Forelimb muscle (tissue), 1 donor: ENCODE measurements at regions not wholly inside any gene's neighbourhood (a gene's known extent, or its start where the extent isn't known, plus 50 kb on each side); places are given as distances from the start of the nearest gene placed in this dataset.
"Not testable (repeated sequence)": the region's sequence is repeated elsewhere in the genome, so short reads cannot be mapped to it uniquely, and the experiment has no call there.

Experiments
- DNase-seq: peaks from one replicate; pipeline ENCODE4 v3.0.0-alpha.2; 2013; ENCODE audit warnings: low read depth

DNA sequence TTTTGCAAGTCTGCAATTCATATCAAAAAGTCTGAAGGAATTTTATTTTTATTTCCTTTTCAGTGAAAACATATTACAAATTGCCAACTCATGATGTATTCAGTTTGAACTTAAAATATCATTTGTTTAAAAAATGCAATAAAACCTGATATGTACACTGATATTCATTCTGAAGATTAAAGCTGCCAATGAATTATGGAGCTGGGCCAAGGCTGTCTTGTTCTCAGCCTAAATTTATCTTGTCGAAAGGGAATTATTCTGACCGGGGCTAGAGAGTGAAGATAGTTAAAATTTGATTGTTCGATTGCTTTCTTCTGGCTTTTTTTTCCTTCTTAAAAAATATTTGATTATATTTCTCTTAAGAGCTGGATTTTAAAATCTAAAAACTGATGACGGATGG, 54.0 kb upstream of the RBFOX1 start:
- DNase-seq: no peak

DNA sequence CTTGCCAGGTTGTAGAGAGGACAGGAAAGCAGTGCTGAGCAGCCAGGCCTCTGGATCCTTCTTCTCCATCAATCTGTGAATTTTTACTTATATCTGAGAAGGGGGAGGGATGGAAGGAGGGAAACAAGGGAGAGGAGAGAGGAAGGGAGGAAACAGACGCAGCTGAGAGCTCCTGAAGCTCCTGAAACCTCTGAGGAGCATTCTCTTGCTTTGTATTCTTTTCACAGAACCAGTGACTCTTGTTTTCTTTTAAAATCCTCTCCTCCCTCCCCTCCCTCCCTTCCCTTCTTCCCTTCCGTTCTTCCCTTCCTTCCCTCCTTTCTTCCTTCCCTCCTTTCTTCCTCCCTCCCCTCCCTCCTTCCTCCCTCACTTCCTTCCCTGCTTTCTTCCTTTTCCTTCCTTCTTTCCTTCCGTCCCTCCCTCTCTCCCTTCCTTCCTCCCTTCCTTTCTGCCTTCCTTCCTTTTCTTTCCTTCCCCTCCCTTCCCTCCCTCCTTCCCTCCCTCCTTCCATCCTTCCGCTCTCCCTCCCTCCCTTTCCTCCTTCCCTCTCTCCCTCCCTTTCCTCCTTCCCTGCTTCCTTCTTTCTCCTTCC, 60.0 kb upstream of the RBFOX1 start:
- DNase-seq: no peak

DNA sequence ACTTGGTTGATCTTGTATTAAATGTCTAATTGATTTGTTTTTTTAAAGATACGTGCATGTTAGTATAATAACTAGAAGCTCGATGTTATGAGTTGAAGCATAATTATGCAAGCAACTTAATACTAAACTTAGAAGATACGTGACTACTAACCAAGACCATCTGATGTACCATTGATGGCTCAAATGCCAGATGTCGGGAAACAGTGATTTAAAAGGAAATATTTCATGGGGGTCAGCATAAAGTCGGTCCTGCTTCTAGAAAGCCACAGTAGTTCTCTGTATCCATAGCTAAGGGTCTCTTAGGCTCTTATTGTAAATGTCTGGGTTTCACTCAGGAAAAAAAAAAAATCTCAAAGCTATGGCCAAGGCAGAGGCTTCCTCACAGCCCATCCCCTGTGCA, 61.2 kb upstream of the RBFOX1 start:
- DNase-seq: no peak

DNA sequence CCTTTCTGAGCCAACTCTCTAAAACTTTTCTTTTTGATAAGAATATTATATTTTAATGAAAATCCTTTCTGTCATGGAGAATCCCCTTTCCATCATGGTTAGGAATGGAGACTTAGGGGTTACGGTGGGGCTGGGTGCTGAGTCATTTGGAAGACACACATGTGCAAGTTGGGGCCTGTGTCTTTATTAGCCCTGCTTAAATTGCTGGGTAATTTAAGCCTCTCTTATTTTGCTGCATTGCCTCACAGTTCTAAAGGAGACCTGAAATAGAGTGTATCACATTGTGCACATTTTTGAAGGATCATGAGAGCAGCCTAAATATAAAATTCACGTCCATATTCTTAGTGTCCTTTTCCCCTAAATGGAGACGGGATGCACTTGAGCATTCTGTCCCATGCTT, 61.8 kb upstream of the RBFOX1 start:
- no peak for DNase-seq

DNA sequence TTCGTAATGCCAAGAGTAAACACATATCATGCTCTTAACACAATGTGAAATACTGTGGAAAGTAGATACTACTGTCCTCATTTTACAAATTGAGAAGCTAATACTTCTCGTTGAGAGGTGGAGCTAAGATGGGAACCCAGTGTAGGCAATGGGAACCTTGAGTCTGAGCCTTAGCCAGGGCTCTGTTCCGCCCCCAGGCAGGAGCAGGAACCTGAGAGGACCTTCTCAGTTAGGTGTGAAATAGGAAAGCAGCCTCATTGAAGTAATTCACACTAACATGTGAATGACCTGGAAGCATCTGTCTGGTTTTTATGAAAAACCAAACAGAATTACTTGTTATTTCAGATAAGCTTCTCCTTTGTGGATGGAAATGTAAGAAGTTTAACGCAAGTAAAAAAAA, 62.6 kb upstream of the RBFOX1 start:
- DNase-seq: no peak

DNA sequence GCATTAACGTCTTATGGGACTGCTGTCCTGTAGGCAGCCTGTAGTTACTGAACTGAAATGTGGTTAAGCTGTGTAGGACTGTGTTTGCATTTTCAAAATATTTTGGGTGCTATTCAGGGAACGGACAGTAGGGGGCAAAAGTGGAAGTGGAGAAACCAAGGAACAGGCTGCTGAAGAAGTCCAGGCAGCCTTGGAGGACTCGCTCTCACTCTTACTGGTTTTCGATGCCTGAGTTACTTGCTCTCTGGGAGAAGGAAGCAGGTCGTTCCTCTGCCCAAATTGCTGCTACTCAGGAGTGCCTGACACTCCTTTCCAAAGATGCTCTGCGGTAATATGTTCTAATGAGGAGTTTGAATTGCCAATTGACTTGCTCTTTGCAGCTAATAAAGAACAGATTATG, 64.5 kb upstream of the RBFOX1 start:
- no peak for DNase-seq

DNA sequence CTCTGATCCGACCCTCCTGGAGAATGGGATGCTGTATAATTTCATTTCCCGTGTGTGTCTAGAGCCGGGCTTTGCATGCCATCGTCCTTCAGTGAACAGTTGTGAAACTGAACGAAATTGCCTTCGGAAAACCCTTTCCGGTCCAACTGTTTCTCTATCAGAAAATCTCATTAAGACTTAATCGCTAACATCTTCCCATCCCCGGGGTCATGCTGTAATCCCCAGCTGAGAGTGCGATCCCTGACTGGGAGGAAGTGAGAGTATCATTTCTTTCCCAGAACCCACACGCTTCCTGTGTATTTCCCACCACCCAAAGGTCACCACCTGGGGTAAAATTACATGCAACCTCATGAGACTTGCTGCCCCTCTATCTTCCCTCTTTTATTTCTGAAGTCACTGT, 75.6 kb upstream of the RBFOX1 start:
- no peak for DNase-seq

DNA sequence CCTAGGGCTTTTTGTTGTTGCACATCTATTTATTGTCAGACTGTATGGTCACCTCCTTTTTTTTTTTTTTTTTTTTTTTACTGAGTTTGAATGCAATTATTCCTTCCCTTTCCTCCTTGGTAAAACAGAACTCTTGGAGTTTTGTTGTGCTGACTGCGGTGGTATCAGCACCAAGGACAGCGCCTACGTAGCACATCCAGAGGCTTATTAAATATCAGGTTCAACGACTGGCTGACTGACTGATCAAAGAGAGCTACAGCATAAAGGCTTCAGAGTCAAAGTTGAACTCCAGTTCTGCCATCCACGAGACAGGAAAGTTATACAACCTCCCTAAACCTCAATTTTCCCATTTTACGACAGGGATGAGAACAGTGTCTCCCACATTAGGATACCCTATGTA, 86.1 kb upstream of the RBFOX1 start:
- no peak for DNase-seq

DNA sequence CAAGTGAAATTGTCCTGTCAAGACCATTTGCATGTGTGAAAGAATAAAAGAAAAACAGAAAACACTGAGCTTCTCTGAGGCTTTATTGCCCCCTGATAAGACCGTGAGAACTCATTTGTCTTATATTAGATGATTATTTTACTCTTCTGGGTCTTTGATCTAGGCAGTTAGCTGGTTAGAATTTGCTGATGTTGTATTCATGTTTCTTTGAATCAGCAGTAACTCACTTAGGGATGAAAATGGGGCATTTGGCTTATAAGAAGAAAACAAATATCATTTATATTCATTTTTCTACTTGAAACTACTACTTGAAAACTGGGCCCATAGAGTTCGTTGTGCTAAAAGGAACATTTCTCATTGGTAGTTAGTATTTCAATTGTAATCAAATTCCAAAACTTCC, 93.1 kb upstream of the RBFOX1 start:
- DNase-seq: no peak

DNA sequence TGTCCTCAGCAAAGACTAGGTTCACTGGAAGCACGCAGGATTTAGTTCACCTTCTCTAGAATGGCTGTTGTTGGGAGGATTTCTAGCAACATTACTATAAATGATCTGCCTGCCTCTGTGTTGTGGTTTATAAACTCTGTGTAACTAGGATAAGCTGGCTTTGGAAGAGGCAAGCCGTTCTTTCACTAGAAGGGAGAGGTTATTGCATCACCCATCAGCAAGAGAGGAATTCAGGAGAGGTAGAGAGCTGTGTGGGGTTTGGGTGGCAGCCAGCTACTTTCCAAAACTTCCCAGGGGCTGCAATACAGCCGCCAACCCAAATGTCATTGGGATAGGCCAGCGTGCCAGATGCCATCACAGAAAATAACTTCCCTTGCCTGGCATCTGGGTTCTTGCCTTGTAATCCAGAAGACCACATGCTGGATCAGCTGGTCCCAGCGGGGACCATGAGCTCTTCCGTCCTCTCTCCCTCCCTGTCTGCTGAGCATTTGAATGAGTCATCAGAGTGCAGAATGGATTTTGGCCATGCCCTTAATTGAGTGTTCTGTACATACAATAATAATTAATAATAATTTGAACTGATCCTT, 95.7 kb upstream of the RBFOX1 start:
- DNase-seq: no peak

DNA sequence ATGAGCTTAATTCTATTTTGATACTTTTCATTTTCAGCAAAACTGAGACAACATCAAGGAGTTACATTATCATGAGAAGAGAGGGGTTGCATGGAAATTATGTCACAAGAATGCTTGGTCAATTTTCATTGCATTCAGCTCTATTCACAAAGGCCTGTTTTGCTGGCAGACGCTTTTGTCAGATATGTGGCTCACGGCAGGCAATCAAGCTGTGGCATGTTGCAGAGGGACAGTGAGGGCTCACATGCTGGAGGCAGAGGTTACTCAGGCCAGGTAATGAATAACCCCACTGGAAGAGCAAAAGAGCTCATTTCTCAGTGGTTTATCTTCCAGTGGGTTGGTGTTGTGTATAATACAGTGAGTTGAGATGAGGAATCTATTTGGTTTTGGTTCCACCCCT, 98.7 kb upstream of the RBFOX1 start:
- no peak for DNase-seq

DNA sequence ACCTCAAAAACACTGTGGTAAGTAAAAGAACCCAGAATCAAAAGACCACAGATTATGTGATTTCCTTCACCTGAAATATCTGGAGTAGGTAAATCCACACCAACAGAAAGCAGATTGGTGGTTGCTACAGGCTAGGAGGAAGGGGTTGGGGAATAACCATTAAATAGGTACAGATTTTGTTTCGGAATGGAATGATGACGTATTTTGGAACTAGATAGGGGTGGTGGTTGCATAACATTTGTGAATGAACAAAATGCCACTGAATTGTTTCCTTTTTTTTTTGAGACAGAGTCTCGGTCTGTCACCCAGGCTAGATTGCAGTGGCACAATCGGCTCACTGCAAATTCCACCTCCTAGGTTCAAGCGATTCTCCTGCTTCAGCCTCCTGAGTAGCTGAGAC, 100.9 kb upstream of the RBFOX1 start:
- DNase-seq: no peak

DNA sequence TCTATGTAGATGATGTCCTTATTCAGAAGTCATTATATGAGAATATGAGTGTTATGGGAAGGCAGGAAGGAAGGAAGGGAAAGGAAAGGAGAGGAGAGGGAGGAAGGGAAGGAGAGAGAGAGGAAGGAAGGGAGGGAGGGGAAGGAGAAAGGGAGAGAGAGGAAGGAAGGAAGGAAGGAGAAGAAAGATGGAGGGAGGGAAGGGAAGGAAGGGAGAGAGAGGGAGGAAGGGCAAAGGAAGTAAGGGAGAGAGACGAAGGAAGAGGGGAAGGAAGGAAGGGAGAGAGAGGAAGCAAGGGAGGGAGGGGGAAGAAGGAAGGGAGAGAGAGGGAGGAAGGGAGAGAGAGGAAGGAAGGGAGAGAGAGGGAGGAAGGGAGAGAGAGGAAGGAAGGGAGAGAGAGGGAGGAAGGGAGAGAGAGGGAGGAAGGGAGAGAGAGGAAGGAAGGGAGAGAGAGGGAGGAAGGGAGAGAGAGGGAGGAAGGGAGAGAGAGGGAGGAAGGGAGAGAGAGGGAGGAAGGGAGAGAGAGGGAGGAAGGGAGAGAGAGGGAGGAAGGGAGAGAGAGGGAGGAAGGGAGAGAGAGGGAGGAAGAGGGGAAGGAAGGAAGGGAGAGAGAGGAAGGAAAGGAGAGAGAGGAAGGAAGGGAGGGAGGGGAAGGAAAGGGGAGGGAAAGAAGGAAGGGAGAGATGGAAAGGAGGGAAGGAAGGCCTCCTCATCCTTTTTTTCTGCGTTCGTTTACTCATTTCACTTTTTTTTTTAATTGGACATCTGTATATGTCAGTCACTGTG, 103.0 kb upstream of the RBFOX1 start:
- not testable (repeated sequence) for DNase-seq

DNA sequence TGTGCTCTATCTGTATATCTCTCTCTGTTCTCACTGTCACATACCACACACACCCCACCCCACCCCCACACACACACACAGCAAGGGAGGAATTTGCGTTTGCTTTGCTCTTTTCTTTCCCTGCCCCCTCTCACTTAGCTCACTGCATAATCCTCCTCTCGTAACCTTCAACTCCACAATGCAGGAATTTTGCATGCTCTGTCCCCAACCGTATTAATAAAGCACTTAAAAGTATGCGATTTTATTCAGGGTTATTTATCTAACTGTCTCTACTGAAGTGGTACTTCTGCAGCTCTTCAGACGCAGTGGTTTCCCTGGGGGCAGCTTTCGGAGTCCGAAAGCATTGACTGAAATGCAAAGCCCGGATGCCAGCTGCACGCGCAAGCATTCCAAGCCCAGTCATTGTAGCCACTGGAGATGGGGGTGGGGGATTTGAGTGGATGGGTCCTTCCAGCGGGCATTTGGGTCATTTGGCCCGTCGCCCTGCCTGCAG, 105.4 kb upstream of the RBFOX1 start:
- DNase-seq: no peak

DNA sequence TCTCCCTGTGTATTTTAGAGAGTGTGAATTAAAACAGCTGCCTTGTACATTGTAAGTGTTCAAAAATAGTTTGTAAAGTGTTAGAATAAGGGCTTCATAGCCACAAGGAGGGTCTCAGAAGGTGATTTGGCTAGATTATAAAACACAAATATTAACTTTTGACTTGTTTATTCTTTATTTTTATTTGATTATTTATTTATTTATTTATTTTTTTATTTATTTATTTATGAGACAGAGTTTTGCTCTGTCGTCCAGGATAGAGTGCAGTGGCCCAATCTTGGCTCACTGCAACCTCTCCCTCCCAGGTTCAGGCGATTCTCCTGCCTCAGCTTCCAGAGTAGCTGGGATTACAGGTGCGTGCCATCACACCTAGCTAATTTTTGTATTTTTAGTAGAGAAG, 111.5 kb upstream of the RBFOX1 start:
- DNase-seq: no peak

DNA sequence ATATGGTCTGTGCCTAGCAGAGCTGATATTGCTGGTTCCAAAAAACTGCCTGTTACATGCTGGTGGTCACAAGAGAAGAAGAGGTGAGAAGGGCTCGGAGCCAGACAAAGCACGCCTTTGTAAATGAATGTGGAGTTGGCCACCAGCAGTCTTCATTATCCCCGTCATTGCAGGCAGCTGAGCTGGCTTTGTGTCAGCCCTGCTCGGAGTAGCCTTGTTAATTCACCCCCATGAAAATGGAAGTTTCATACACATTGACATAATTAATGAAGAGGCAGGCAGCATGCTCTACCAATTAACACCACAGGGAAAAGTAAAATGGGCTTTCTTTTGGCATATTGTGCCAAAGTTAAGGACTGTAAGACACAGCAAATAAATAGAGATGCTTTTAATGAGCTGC, 113.7 kb upstream of the RBFOX1 start:
- no peak for DNase-seq

DNA sequence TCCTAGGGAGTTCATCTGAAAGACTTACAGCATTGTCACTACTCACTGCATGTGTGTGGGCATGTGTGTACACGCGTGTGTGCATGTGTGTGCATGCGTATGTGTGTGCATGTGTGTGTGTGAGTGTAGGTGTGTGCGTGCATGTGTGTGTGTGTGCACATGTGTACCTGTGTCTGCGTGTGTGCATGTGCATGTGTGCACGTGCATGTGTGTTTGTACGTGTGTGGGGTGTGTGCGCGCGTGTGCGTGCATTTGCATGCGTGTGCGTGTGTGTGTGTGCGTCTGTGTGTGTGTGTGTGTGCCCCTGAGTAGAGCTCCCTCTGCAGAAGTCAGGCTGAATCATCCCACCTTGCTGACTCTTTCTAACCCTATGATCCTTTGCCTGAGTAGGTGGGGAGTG, 114.8 kb upstream of the RBFOX1 start:
- DNase-seq: no peak

DNA sequence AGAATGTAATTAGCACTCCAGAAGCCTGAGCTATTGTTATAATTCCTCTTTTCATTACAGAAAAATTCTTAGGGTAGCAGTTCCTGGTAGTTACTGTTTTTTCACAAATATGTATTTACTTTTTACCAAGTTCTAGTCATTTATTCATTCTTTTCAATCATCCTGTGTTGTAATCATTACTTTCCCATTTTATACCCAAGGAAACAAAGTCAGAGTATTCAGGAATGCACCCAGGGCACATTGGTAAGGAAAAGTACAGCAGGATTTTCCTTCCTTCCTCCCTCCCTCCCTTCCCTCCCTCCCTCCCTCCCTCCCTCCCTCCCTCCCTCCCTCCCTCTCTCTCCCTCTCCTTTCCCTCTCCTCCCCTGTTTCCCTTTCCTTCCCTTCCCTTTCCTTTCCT, 115.9 kb upstream of the RBFOX1 start:
- DNase-seq: no peak

DNA sequence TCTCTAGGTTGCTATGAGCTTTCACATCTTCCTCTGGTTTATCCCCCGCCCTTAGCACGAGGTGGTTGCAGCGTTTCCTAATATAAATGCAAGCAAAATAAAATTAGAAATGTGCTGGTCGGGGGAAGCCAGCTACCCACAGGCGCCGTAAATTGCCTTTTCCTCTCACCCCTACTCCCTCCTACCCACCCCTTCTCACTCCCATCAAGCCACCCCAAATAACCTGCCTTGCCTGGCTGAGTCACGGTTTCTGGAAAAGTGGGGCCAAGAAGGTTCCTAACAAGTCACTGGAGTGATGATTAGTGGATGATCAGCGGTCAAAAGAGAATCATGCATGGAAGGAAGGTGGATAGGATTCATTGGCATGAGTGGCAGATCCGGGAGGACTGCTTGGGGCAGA, 120.9 kb upstream of the RBFOX1 start:
- no peak for DNase-seq

DNA sequence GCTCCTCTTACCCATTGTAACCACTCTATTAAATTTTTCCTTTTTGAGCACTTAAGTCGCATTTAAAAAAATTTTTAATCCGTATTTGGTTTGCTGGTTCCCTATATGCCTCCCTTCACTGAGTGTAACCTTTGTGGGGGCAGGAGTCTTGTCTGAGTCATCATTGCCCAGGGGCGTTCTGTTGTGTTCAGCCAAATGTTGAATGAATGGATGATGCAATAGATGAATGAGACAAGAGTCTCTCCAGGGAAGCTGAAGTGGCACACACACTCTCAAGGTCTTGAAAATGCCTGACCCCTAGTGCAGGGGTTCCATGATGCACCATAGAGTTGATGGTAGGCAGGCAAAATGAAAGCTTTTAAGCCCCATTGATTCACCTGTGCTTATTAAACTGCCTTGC, 123.0 kb upstream of the RBFOX1 start:
- DNase-seq: no peak

DNA sequence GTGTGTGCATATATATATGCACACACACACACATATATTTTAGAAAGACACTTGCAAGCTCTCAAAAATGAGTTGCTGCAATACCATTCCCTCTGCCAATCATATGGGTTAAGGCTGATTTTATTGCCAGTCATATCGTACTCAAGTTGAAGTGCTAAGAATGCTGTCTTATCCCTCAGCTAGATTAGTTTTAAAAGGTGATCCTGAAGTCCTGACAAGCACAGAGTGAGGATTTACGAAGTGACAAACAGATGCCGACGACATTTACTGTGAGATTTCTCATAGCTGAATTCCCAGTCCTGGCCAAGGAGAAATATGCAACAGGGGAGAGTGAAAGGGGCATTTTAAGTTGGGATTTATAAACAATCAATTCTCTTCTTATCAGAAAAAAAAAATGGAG, 126.2 kb upstream of the RBFOX1 start:
- no peak for DNase-seq

DNA sequence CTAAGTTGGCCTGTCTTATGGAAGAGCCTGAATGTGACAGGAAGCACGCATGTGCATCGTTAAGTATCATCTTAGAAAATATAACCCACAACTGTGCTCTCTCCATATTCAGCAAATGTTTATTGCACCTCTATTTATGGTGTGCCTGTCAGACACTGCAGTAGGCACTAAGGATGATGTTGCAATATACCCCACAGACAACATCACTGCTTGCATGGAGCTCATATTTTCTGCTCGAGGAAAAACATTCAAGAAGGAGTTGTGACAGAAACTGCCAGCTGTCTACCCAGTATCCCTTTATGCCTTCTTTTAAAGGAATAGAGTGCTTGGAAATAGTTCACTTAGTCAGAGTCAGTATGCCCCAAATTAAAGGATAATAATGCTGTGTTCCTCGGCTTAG, 132.3 kb upstream of the RBFOX1 start:
- no peak for DNase-seq

DNA sequence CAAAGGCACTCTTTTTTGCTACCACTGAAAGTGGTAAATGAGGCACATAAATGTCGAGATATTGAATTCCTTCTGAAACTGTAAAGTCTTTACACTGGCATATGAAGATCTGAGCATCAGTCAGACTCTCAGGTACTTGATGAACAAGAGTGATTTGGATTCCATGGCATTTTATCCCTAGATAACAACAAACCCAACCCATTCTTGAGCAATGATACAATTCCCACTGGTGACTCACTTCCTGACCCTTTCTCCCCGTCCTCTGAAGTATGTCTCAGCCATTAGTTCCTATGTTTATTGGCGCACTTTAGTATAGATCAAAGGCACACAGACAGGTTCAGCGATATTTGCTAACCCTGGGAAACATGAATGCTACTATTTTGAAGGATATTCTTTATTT, 147.0 kb upstream of the RBFOX1 start:
- no peak for DNase-seq
